H9 (cell line): ENCODE measurements at regions not wholly inside any gene's neighbourhood (a gene's known extent, or its start where the extent isn't known, plus 50 kb on each side); places are given as distances from the start of the nearest gene placed in this dataset.

ENCODE experiments used
- DNase-seq: peaks from one replicate; pipeline ENCODE4 v3.0.0-alpha.2; 2017
- H2AFZ ChIP-seq: one replicate; pipeline ENCODE4 v1.6.1; 2013; ENCODE audit warnings: mild to moderate bottlenecking, low read length, control low read depth, moderate library complexity
- H2AK5ac ChIP-seq: 2 replicates; pipeline ENCODE4 v1.6.1; 2013; ENCODE audit warnings: low read length, control low read depth, mixed read lengths; ENCODE audit not compliant: insufficient read length
- H2BK120ac ChIP-seq: one replicate; pipeline ENCODE4 v1.6.1; 2013; ENCODE audit warnings: low read depth, mild to moderate bottlenecking, low read length, control low read depth, inconsistent platforms; ENCODE audit not compliant: poor library complexity, severe bottlenecking
- H2BK12ac ChIP-seq: 2 replicates; pipeline ENCODE4 v1.6.1; 2013; ENCODE audit warnings: low read length, control low read depth, mixed read lengths, low read depth; ENCODE audit not compliant: insufficient read length
- H2BK15ac ChIP-seq: 2 replicates; pipeline ENCODE4 v1.6.1; 2013; ENCODE audit warnings: low read depth, low read length, control low read depth
- H2BK20ac ChIP-seq: one replicate; pipeline ENCODE4 v1.6.1; 2013; ENCODE audit warnings: low read depth, mild to moderate bottlenecking, low read length, control low read depth, inconsistent platforms; ENCODE audit not compliant: poor library complexity, severe bottlenecking
- H2BK5ac ChIP-seq: 2 replicates; pipeline ENCODE4 v1.6.1; 2013; ENCODE audit warnings: low read length, control low read depth, mixed read lengths; ENCODE audit not compliant: insufficient read length
- H3K14ac ChIP-seq: 2 replicates; pipeline ENCODE4 v1.6.1; 2013; ENCODE audit warnings: low read length, control low read depth; ENCODE audit not compliant: insufficient read depth
- H3K18ac ChIP-seq: 2 replicates; pipeline ENCODE4 v1.6.1; 2013; ENCODE audit warnings: low read depth, mild to moderate bottlenecking, mixed read lengths, low read length, control low read depth; ENCODE audit not compliant: insufficient read length
- H3K23ac ChIP-seq: 2 replicates; pipeline ENCODE4 v1.6.1; 2013; ENCODE audit warnings: low read length, control low read depth, mixed read lengths, low read depth; ENCODE audit not compliant: insufficient read length
- H3K23me2 ChIP-seq: 2 replicates; pipeline ENCODE4 v1.6.1; 2013; ENCODE audit warnings: low read depth, mild to moderate bottlenecking, mixed read lengths, low read length, control low read depth; ENCODE audit not compliant: insufficient read length, poor library complexity, severe bottlenecking
- H3K27ac ChIP-seq: 2 replicates; pipeline ENCODE4 v1.5.1; 2013; ENCODE audit warnings: low read length, control low read depth, mixed read lengths, low read depth; ENCODE audit not compliant: insufficient read length
- H3K27me3 ChIP-seq: 2 replicates; pipeline ENCODE4 v1.6.1; 2013; ENCODE audit warnings: low read length, control low read depth, inconsistent platforms; ENCODE audit not compliant: insufficient read depth
- H3K4ac ChIP-seq: 2 replicates; pipeline ENCODE4 v1.6.1; 2013; ENCODE audit warnings: low read depth, mild to moderate bottlenecking, control low read depth, inconsistent platforms, low read length, moderate library complexity
- H3K4me1 ChIP-seq: 2 replicates; pipeline ENCODE4 v1.6.1; 2013; ENCODE audit warnings: low read length, control low read depth, inconsistent platforms; ENCODE audit not compliant: insufficient read depth
- H3K4me2 ChIP-seq: 2 replicates; pipeline ENCODE4 v1.6.1; 2013; ENCODE audit warnings: low read length, control low read depth, mixed read lengths; ENCODE audit not compliant: insufficient read length, insufficient read depth
- H3K56ac ChIP-seq: 2 replicates; pipeline ENCODE4 v1.6.1; 2013; ENCODE audit warnings: low read depth, mild to moderate bottlenecking, mixed read lengths, low read length, control low read depth; ENCODE audit not compliant: insufficient read length
- H3K79me1 ChIP-seq: 2 replicates; pipeline ENCODE4 v1.6.1; 2013; ENCODE audit warnings: low read depth, mild to moderate bottlenecking, moderate library complexity, low read length, control low read depth, inconsistent platforms; ENCODE audit not compliant: insufficient read depth, poor library complexity, severe bottlenecking
- H3K79me2 ChIP-seq: 2 replicates; pipeline ENCODE4 v1.6.1; 2013; ENCODE audit warnings: low read length, control low read depth, inconsistent platforms; ENCODE audit not compliant: insufficient read depth
- H3K9ac ChIP-seq: 2 replicates; pipeline ENCODE4 v1.6.1; 2013; ENCODE audit warnings: low read length, control low read depth, mixed read lengths; ENCODE audit not compliant: insufficient read length; ENCODE audit errors: extremely low read depth
- H3K9me3 ChIP-seq: one replicate; pipeline ENCODE4 v1.6.1; 2013; ENCODE audit warnings: low read depth, low read length, inconsistent platforms; ENCODE audit not compliant: control insufficient read depth
- H3T11ph ChIP-seq: one replicate; pipeline ENCODE4 v1.6.1; 2013; ENCODE audit warnings: mild to moderate bottlenecking, low read length, control low read depth, inconsistent platforms
- H4K20me1 ChIP-seq: one replicate; pipeline ENCODE4 v1.6.1; 2013; ENCODE audit not compliant: control insufficient read depth, insufficient read length, insufficient read depth
- H4K5ac ChIP-seq: 2 replicates; pipeline ENCODE4 v1.6.1; 2013; ENCODE audit warnings: low read depth, mild to moderate bottlenecking, mixed read lengths, low read length, control low read depth; ENCODE audit not compliant: insufficient read length
- H4K8ac ChIP-seq: replicated peaks from 2 replicates; pipeline ENCODE4 v1.6.1; 2013; ENCODE audit warnings: low read length, control low read depth, mixed read lengths, low read depth; ENCODE audit not compliant: insufficient read length
- H4K91ac ChIP-seq: 2 replicates; pipeline ENCODE4 v1.6.1; 2013; ENCODE audit warnings: low read depth, mild to moderate bottlenecking, moderate library complexity, mixed read lengths, low read length, control low read depth; ENCODE audit not compliant: insufficient read length
- H3K27ac Mint-ChIP-seq, 3 experiments: 2 replicates in 2 of 3; 3 replicates in 1 of 3; pipeline ENCODE4 v1.8.0; 2020 to 2021; ENCODE audit warnings: mixed read lengths in 3 of 3, mild to moderate bottlenecking in 1 of 3, moderate library complexity in 1 of 3
- H3K27me3 Mint-ChIP-seq: 2 replicates; pipeline ENCODE4 v1.8.0; 2021; ENCODE audit warnings: low read depth, mild to moderate bottlenecking, moderate library complexity, mixed read lengths
- H3K36me3 Mint-ChIP-seq, 3 experiments: 2 replicates in 2 of 3; 3 replicates in 1 of 3; pipeline ENCODE4 v1.8.0; 2020 to 2021; ENCODE audit warnings: low read depth in 3 of 3, mixed read lengths in 3 of 3; ENCODE audit not compliant: insufficient read depth in 1 of 3
- H3K4me1 Mint-ChIP-seq, 2 experiments: 2 replicates each; pipeline ENCODE4 v1.8.0; 2020; ENCODE audit warnings: mixed read lengths in 2 of 2
- H3K4me3 Mint-ChIP-seq, 2 experiments: 2 replicates in 1 of 2; 3 replicates in 1 of 2; pipeline ENCODE4 v1.8.0; 2020 to 2021; ENCODE audit warnings: mild to moderate bottlenecking in 2 of 2, mixed read lengths in 2 of 2, moderate library complexity in 1 of 2
- H3K9me3 Mint-ChIP-seq, 2 experiments: 2 replicates in 1 of 2; 3 replicates in 1 of 2; pipeline ENCODE4 v1.8.0; 2020; ENCODE audit warnings: mild to moderate bottlenecking in 2 of 2, mixed read lengths in 2 of 2, moderate library complexity in 1 of 2
- CTCF ChIP-seq: fragments of 200-600 bp; sonication (generic); conservative IDR thresholded peaks from 3 replicates; pipeline ENCODE4 v1.8.0; 2021; ENCODE audit warnings: antibody characterized with exemption, mild to moderate bottlenecking
- WGBS: extraction: QIAGEN DNeasy Blood & Tissue Kit; methylation state at CpG from one replicate; pipeline ENCODE4 v1.1.7; 2013; ENCODE audit warnings: missing lambda C conversion rate, low lambda C conversion rate, mixed read lengths; ENCODE audit not compliant: insufficient read length; ENCODE audit errors: extremely low coverage; 5-methylcytosine and 5-hydroxymethylcytosine counted together

- Histone ChIP-seq H3K4me2 (no peak overlapping the region), H2BK15ac (no peak overlapping the region), H3K23ac (no peak overlapping the region), H3K18ac (no peak overlapping the region), H2BK12ac (no peak overlapping the region), H3K56ac (no peak overlapping the region), H3K23me2 (no peaks in the 10 kb centered on the region), H4K8ac (no peak overlapping the region), H2AK5ac (no peak overlapping the region), H2BK5ac (no peak overlapping the region), H4K20me1 (no peaks in the 10 kb centered on the region), H4K91ac (no peak overlapping the region), H3K4me1 (no peaks in the 10 kb centered on the region), H3K79me1 (no peaks in the 10 kb centered on the region), H3K79me2 (no peaks in the 10 kb centered on the region), H4K5ac (no peak overlapping the region), H2BK20ac (no peak overlapping the region), H3K14ac (no peak overlapping the region), H3K27ac (no peak overlapping the region), H2BK120ac (no peak overlapping the region), H3K9ac (no peak overlapping the region), H3K9me3 (peaks cover 16% of the 10 kb centered on the region), H3K4ac (no peak overlapping the region), H2AFZ (no peak overlapping the region), H3T11ph (no peak overlapping the region), H3K27me3 (peaks cover 2% of the 10 kb centered on the region; the same call in 1 of the 2 replicates)
- no peak for DNase-seq
- Mint-ChIP-seq H3K36me3 (peaks cover 9 to 45% (median 13%) of the 10 kb centered on the region in 3 experiments), H3K27ac (no peak overlapping the region), H3K27me3 (no peaks in the 10 kb centered on the region), H3K4me3 (no peak overlapping the region), H3K4me1 (no peaks in the 10 kb centered on the region), H3K9me3 (peaks cover 43 to 52% of the 10 kb centered on the region in 2 experiments)
- no CpG with 5 or more reads among the region's 4 CpGs for WGBS
- TF ChIP-seq CTCF: no peak
These were observed 451.4 kb upstream of the ATP10A start for GRCh38 chr15:26314577-26314976.
